GM23338 (cell line): ENCODE measurements at regions not wholly inside any gene's neighbourhood (a gene's known extent, or its start where the extent isn't known, plus 50 kb on each side); places are given as distances from the start of the nearest gene placed in this dataset.

Source experiments
- ATAC-seq: fragments of 200-7000 bp; cut with Tn5 transposase; 3 replicates; pipeline ENCODE4 v1.9.1; 2020
- DNase-seq: peaks from one replicate; pipeline ENCODE4 v3.0.0-alpha.2; 2015; ENCODE audit warnings: low spot score
- H2AFZ ChIP-seq: fragments of 200-600 bp; sonication (generic); 2 replicates; pipeline ENCODE4 v1.8.0; 2016; ENCODE audit warnings: antibody characterized with exemption, mild to moderate bottlenecking, moderate library complexity
- H3F3A ChIP-seq: fragments of 200-600 bp; sonication (generic); replicated peaks from 2 replicates; pipeline ENCODE4 v1.8.0; 2017; ENCODE audit warnings: antibody characterized with exemption, mixed run types, low read depth
- H3K27ac ChIP-seq: fragments of 200-600 bp; sonication (generic); 2 replicates; pipeline ENCODE4 v1.6.1; 2016; ENCODE audit warnings: low read depth
- H3K27me3 ChIP-seq: fragments of 200-600 bp; sonication (generic); 2 replicates; pipeline ENCODE4 v1.8.0; 2016; ENCODE audit warnings: mild to moderate bottlenecking, mixed run types, moderate library complexity; ENCODE audit not compliant: insufficient read depth
- H3K36me3 ChIP-seq: fragments of 200-600 bp; sonication (generic); 2 replicates; pipeline ENCODE4 v1.8.0; 2016; ENCODE audit warnings: mild to moderate bottlenecking; ENCODE audit not compliant: insufficient read depth
- H3K4me1 ChIP-seq: fragments of 200-600 bp; sonication (generic); 2 replicates; pipeline ENCODE4 v1.8.0; 2016; ENCODE audit warnings: mild to moderate bottlenecking, moderate library complexity; ENCODE audit not compliant: insufficient read depth
- H3K4me2 ChIP-seq: fragments of 200-600 bp; sonication (generic); 2 replicates; pipeline ENCODE4 v1.7.1; 2017; ENCODE audit warnings: mixed run types
- H3K4me3 ChIP-seq: fragments of 200-600 bp; sonication (generic); 2 replicates; pipeline ENCODE4 v1.6.1; 2016; ENCODE audit warnings: mixed run types
- H3K79me2 ChIP-seq: fragments of 200-600 bp; sonication (generic); replicated peaks from 2 replicates; pipeline ENCODE4 v1.8.0; 2017; ENCODE audit warnings: mild to moderate bottlenecking; ENCODE audit not compliant: insufficient read depth
- H3K9me2 ChIP-seq: fragments of 200-600 bp; sonication (generic); 2 replicates; pipeline ENCODE4 v1.8.0; 2017; ENCODE audit not compliant: insufficient read depth
- H4K20me1 ChIP-seq: fragments of 200-600 bp; sonication (generic); replicated peaks from 2 replicates; pipeline ENCODE4 v1.8.0; 2017; ENCODE audit warnings: mild to moderate bottlenecking; ENCODE audit not compliant: insufficient read depth
- H3K27ac Mint-ChIP-seq: 2 replicates; pipeline ENCODE4 v1.8.0; 2020; ENCODE audit warnings: inconsistent platforms, mild to moderate bottlenecking, moderate library complexity, mixed read lengths
- H3K27me3 Mint-ChIP-seq: 3 replicates; pipeline ENCODE4 v1.8.0; 2022; ENCODE audit warnings: low read depth, mild to moderate bottlenecking, moderate library complexity, mixed read lengths, inconsistent platforms; ENCODE audit not compliant: insufficient read depth, poor library complexity
- H3K36me3 Mint-ChIP-seq: 3 replicates; pipeline ENCODE4 v1.8.0; 2021; ENCODE audit warnings: low read depth, mild to moderate bottlenecking, inconsistent platforms, moderate library complexity, mixed read lengths
- H3K4me1 Mint-ChIP-seq: 3 replicates; pipeline ENCODE4 v1.8.0; 2020; ENCODE audit warnings: mild to moderate bottlenecking, inconsistent platforms, mixed read lengths
- H3K4me3 Mint-ChIP-seq: 3 replicates; pipeline ENCODE4 v1.8.0; 2021; ENCODE audit warnings: moderate library complexity, mild to moderate bottlenecking, inconsistent platforms, mixed read lengths
- H3K9me3 Mint-ChIP-seq: 3 replicates; pipeline ENCODE4 v1.8.0; 2020; ENCODE audit warnings: moderate library complexity, mild to moderate bottlenecking, inconsistent platforms, mixed read lengths
- CREB1 ChIP-seq: fragments of 250-450 bp; sonication (Bioruptor Pico); IDR thresholded peaks from 2 replicates; pipeline ENCODE4 v1.5.0; 2020; ENCODE audit warnings: low read depth, mild to moderate bottlenecking, moderate library complexity
- CTCF ChIP-seq, 2 experiments: fragments of 200-600 bp in 1 of 2; sonication (generic) in 1 of 2; conservative IDR thresholded peaks; 2 replicates each; pipeline versions ENCODE4 v1.5.1 to v1.6.1; 2016 to 2017; ENCODE audit warnings: antibody characterized with exemption in 2 of 2, low read depth in 2 of 2, mild to moderate bottlenecking in 2 of 2, moderate library complexity in 1 of 2
- ETS1 ChIP-seq: IDR thresholded peaks from 2 replicates; pipeline ENCODE4 v1.6.1; 2016; ENCODE audit warnings: antibody characterized with exemption
- EZH2 ChIP-seq: fragments of 200-600 bp; sonication (generic); IDR thresholded peaks from one replicate; pipeline ENCODE4 v1.8.0; 2017; ENCODE audit warnings: antibody characterized with exemption, mild to moderate bottlenecking, low read depth; ENCODE audit not compliant: unreplicated experiment
- EZH2phosphoT487 ChIP-seq: fragments of 200-600 bp; sonication (generic); IDR thresholded peaks from one replicate; pipeline ENCODE4 v1.8.1; 2018; ENCODE audit warnings: antibody characterized with exemption; ENCODE audit not compliant: unreplicated experiment
- JUNB ChIP-seq: IDR thresholded peaks from one replicate; pipeline ENCODE4 v1.6.1; 2016; ENCODE audit warnings: antibody characterized with exemption; ENCODE audit not compliant: unreplicated experiment
- NANOG ChIP-seq: IDR thresholded peaks from 2 replicates; pipeline ENCODE4 v1.6.1; 2016; ENCODE audit warnings: antibody characterized with exemption, borderline replicate concordance
- POLR2AphosphoS5 ChIP-seq: IDR thresholded peaks from 2 replicates; pipeline ENCODE4 v1.6.1; 2016; ENCODE audit warnings: antibody characterized with exemption, low read depth
- REST ChIP-seq: IDR thresholded peaks from one replicate; pipeline ENCODE4 v1.6.1; 2018; ENCODE audit warnings: antibody characterized with exemption; ENCODE audit not compliant: unreplicated experiment
- STAT1 ChIP-seq: IDR thresholded peaks from one replicate; pipeline ENCODE4 v1.6.1; 2016; ENCODE audit warnings: antibody characterized with exemption; ENCODE audit not compliant: unreplicated experiment
- ZNF114 ChIP-seq: fragments of 250-450 bp; sonication (Bioruptor Pico); IDR thresholded peaks from 2 replicates; pipeline ENCODE4 v1.5.0; 2020; ENCODE audit warnings: mild to moderate bottlenecking, moderate library complexity
- ZNF331 ChIP-seq: fragments of 250-450 bp; sonication (Bioruptor Pico); IDR thresholded peaks from 2 replicates; pipeline ENCODE4 v1.5.0; 2020; ENCODE audit warnings: low read depth, mild to moderate bottlenecking, moderate library complexity
- ZNF462 ChIP-seq: fragments of 250-450 bp; sonication (Bioruptor Pico); IDR thresholded peaks from 2 replicates; pipeline ENCODE4 v1.5.0; 2020; ENCODE audit warnings: mild to moderate bottlenecking, moderate library complexity

- Mint-ChIP-seq H3K27ac (no peak overlapping the region), H3K9me3 (no peaks in the 10 kb centered on the region), H3K4me1 (peaks cover 17% of the 10 kb centered on the region), H3K27me3 (peaks cover 2% of the 10 kb centered on the region), H3K36me3 (no peaks in the 10 kb centered on the region), H3K4me3 (no peak overlapping the region)
- H3K79me2 ChIP-seq, result no peaks in the 10 kb centered on the region
- no peak for DNase-seq
- H3K9me2 ChIP-seq, result no peaks in the 10 kb centered on the region
- no peaks in the 10 kb centered on the region for H3K36me3 ChIP-seq
- no peak overlapping the region; the same call in 1 of the 2 replicates for H2AFZ ChIP-seq
- H3K27me3 ChIP-seq, result no peaks in the 10 kb centered on the region
- TF ChIP-seq REST, result no peak
- TF ChIP-seq STAT1, result no peak
- no peak for TF ChIP-seq ETS1
- no peak for TF ChIP-seq EZH2
- TF ChIP-seq ZNF462, result no peak
- TF ChIP-seq POLR2AphosphoS5, result no peak
- TF ChIP-seq EZH2phosphoT487, result no peak
- TF ChIP-seq ZNF331, result no peak
- TF ChIP-seq CTCF (conservative IDR thresholded peaks at IDR 0.05; ENCODE audit: low read depth in 2 of 2), result no peak
- TF ChIP-seq CREB1 (CRISPR knock-in tag), result no peak
- no peak for TF ChIP-seq ZNF114 (CRISPR knock-in tag)
- no peak for TF ChIP-seq JUNB
- no peak for TF ChIP-seq NANOG
- H3F3A ChIP-seq, result no peaks in the 10 kb centered on the region
- H3K4me2 ChIP-seq, result no peak overlapping the region
- ATAC-seq, result no peak
- H4K20me1 ChIP-seq, result no peaks in the 10 kb centered on the region
- no peak overlapping the region for H3K27ac ChIP-seq
- H3K4me1 ChIP-seq, result peaks cover 8% of the 10 kb centered on the region; the same call in 1 of the 2 replicates
- H3K4me3 ChIP-seq, result no peak overlapping the region
Measured at GRCh38 chr2:100736121-100736915, 83.6 kb upstream of the NPAS2 start.
